Suppressor macrophage treated with lipopolysaccharide for 4 hours (primary cell): ENCODE measurements at regions not wholly inside any gene's neighbourhood (a gene's known extent, or its start where the extent isn't known, plus 50 kb on each side); places are given as distances from the start of the nearest gene placed in this dataset.

Experiments used
- DNase-seq: peaks from one replicate; pipeline ENCODE4 v3.0.0-alpha.2; 2020

DNA sequence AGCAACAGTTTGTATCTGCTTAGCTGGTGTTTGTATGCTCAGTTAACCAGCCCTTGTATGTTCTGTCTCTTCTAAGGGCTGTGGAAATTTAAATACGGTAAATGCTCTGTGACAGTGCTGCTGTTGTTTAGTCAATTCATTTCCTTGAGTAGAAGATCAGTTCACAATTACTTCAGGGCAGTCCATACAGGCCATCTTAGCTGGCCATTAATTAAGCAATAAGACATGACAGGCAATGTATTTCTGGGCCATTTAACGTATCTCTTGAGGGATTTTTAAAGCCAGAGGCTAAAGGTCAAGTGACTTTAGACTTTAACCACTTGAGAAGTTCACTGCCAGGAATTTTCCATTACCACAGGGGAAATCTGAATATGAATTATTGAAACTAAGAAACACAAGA lies 351.8 kb downstream of the ZIC1 start:
- no peak for DNase-seq

DNA sequence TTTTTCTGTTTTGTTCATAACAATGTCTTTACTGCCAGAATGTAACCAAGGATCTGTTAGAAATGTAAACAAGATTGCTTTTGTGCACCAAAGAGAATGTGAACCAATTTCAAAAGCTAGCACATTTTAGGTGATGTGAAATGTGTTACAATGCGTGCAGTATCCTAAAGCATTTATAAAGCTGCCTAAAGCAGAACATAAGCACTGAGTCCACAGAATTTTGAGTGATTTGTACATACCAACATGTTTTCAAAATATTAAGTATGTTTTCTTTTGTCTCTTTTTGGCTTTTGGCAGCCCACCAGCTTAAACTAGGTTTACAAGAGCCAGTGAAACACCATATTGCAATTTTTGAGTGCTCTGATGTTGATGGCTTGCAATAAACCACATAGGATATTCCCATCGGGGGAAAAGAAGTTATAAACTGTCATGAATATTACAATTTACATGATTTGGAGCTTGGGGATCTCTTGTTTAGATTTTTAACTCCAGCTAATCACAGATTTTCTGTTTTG lies 364.0 kb downstream of the ZIC1 start:
- DNase-seq, result no peak

DNA sequence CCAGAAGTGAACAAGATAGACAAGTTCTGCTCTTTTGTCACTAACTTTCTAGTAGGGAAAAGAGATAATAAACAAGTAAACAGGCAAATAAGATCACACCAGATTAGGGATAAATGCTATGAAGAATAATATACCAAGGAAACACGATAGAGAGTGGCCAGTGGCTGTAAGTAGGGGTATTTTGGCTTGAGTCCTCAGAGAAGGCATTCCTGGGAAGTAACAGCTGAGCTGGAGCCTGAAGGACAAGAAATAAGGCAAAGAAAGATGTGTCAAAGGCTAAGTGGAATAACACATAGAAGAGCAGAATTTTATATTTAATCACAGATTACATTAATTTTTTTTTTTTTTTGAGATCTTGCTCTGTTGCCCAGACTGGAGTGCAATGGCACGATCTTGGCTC lies 366.2 kb downstream of the ZIC1 start:
- no peak for DNase-seq

DNA sequence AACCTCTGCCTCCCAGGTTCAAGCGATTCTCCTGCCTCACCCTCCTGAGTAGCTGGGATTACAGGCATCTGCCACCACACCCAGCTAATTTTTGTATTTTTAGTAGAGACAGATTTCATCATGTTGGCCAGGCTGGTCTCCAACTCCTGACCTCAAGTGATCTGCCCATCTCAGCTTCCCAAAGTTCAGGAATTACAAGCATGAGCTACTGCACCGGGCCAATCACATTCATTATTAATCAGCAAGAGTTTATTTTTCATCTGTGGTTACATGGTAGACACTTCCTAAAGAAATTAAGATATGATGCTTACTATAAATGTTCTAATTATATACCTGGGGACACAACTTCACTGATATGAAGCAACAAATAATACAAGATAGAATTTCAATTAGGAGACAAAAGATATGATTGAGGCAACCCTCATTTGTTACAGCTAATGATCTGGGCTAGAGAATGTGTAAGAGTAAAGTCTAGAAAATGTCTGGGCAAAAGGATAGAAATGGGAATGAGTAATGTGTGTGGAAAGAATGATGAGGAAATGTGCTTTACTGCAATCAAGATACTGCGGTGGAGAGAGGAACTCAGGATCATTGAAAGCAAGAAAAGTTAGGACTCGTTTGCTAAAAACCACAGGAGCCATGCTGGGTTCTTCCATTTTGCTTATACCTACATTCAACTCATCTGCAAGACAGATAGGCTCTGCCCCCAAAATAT lies 366.8 kb downstream of the ZIC1 start:
- DNase-seq, result no peak

DNA sequence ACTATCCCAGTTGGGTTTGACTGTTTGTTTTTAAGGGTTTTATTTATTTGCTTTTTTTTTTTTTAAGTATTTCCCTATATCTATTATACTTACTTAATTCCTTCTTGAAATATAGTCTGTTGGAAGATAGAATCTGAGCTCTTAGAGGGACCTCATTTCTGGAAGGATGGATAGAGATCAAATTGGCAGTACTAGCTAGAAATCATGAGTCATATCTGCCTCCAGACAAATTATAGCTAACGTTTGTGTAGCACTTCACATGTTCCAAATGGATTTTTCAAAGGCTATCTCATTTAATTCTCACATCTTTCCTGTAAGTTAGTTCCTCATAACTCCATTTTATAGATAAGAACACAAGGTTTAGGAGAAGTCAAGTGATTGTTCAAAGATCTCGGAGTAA lies 384.7 kb downstream of the ZIC1 start:
- DNase-seq, result no peak

DNA sequence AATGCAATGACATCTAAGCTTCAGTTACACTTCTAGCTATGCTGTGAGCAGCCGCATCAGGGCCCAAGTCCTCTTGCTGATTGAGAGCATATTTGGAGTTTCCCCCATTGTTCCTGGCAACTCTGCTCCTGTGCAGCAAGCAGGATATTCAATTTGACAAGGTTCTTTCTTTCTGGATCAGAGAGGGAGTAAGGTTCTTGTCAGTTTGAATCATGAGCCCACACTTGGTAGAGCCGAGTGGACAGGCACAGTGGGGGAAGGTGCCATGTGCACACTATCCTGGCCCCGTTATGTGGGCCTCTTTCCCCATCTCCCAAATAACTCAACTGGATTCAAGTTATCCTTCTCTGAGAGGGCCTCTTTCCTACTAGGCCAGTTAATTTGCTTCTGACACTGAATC lies 385.4 kb downstream of the ZIC1 start:
- no peak for DNase-seq

DNA sequence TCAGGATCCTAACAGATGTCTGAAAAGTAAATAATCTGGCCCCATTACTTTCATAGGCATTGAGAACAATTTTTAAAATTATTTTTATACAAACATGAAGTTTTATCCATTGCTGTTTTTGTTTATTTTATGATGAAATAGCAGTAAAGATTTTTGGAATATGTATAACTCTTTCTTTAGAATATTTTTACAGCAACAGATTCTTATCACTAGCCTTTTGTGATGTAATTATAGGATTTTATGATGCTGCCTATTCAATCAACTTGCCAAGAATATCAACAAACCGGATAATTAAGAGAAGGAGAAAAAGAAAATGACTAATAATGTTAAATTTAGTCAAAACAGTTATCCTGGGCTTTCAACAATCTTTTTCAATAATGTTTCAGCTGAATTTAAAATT lies 386.3 kb downstream of the ZIC1 start:
- no peak for DNase-seq

DNA sequence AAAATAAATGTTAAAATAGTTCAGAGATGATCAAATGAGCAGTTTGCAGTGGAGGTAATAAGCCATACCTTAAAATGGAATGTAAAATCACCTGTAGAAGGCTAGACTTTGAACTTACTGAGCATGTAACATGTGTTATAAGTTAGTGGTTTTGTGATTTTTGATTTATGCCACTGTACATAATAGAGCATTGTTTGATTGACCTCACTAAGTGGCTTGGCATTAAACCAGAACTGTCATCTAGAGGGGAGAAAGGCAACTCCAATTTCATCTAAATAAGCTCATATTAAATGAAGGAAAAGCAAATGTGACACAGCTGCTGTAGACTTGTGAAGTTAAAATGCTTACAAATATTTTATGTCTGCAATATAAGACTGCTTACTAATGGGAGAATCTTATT lies 387.9 kb downstream of the ZIC1 start:
- no peak for DNase-seq

DNA sequence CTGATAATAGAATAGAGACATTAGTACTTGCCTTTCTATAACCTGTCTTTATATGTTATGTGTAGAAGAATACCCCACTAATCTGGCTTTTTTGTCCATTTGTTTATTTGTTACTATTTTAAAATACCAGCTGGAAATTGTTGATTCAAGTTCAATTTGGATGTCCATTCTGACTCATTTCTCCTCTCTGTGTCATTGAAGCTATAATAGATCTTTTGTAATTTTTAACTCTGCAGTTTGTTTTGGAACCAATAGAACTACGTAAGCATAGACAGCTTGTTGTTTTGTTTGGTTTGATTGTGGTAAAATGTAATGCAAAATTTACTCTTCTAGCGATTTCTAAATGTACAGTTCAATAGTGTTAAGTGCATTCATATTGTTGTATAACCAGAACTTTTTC lies 390.4 kb downstream of the ZIC1 start:
- no peak for DNase-seq

DNA sequence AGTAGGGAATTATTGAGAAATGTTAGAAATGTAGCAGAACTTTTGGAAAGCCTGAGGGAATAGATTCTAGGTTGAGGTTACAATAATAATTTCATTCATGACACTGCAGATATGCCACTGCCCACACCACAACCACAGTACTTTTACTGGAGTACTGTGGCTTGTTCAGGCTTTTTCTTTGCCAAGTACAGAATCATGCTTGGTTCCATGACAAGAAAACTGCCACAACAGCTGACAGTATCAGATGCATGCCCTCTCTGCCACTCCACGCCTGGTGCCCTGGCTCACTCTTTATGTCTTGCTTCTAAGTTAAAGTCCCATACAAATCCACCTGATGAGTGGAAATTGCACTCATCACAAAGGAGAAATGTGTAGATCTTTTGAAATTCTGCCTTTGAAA lies 398.6 kb downstream of the ZIC1 start:
- DNase-seq, result no peak

DNA sequence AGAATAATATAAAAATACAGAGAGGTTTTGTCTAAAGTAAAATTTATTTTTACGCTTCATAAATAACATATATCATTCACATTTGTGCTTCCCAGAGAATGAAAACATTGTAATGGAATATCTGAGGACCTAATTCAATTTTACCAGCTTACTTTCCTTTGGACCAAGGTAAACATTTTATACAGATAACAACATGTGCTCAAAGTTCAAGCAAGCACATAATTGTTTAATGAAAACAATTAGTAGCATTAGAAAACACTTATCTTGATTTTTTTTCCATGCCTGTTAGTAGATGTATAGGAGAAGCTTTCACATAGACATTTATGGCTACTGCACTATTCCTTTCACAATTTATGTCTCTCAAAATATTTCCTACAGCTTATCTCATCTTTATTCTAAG lies 400.0 kb downstream of the ZIC1 start:
- no peak for DNase-seq

DNA sequence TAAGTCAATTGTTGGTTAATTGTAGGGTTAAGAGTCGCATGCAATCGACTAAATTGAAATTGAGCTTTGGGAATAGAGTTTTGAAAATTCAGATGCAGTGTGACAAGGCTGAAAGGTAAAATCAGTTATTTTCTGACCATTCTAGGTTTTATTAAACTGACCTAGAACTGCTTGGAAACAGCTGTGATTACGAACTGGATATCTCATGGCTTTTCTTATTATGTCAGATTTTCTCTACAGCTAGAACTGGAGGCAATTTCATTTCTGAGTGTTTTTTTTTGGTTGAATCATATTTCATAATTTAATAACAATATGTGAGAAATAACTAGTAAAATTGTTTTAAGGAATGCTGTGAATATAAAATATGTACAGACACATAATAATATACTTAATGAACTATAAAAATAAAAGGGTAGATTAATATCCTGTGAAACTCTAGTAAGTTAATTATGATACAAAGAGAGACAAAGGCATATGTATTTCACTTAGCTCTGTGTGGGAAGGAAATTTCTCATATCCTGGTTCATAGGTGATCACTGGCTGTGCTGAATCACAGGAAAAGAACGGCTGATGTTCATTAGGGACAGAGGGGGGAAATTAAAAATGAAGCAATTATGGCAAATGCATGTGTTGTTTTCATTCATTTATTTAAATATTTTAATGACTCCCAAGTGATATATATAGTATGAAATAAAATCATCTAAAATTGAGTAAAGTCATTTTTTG lies 403.2 kb downstream of the ZIC1 start:
- no peak for DNase-seq

DNA sequence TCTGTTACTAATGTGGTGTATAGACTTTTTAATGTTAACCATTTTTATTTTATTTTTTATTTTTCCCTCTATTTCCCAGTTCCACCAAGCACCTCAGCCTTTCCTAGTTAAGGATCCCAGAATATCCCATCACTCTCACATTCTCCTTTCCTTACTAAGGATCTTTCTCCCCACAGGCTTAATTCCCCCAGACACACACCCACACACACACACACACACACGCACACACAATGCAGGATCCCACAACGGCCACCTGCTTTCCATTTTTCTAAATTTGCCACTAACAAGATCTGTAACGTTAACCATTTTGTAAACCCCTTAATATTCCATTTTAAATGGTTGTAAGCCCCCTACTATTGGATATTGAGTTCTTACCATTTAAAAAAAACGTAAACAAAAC lies 404.1 kb downstream of the ZIC1 start:
- no peak for DNase-seq

DNA sequence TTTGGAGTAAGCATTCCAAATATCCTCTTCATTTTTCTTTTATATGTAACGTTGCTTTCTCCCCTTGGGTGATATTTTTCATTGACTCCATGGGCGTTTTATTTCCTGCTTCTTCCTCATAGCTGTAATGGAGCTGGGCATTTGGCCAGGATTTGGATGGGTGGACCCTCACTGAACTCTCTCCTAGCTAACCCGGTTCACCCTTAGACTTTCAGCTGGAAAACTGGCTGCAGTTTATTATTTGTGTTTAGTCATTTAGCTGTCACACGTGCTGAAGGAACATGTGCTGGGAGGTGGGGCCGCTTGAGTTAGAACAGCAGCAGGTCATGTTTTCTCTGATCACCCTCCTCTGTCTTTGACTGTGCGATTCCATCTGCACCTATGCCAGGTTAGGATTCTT lies 407.6 kb downstream of the ZIC1 start:
- DNase-seq, result no peak

DNA sequence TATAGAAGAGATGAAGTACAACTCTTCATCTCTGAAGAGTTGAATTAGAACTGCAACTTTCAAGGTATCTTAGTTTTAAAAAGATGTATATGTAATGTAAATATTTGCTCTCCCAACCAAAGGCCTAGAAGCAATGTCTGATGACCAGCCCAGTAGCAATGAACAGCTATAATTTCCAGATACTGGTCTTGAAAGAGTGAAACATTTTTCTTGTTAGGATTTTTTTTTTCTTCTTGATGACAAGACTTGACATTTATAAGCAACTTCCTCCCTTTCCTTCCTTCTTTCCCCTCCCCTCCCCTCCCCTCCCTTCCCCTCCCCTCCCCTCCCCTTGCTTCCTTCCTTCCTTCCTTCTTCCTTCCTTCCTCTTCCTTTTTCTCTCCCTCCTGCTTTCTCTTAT lies 423.4 kb downstream of the ZIC1 start:
- no peak for DNase-seq

DNA sequence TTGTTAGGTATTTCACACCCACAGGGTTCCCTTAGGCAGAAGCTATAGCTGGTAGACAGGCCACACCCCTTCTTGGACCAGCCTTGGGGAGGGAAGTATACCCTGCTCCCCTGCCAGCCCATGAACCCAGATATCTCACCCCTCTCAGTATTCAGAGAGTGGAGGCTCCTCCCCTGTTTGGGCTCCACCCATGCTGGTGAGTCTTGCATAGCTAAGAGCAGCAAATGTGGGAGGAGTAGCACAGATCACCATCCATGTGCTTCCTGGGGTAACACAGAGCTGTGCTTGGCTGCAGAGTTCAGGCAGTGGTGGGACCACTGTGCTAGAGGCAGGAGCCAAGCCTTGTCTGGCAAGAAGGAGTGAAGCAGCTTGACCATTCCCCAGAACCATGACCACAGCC lies 427.2 kb downstream of the ZIC1 start:
- no peak for DNase-seq

DNA sequence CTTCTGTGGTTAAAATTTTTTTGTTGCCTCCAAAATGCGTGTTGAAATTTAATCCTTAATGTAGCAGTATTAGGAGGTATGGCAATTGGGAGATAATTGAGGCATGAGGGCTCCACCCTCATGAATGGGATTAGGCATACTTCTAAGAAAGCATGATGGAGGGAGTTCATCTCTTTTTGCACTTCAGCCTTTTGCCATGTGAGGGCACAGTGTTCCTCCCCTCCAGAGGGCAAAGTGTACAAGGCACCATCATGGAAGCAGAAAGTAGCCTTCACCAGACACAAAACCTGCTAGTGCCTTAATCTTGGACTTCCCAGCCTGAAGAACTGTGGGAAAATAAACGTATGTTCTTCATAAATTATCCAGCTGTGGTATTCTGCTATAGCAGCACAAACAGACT lies 429.5 kb downstream of the ZIC1 start:
- DNase-seq, result no peak

DNA sequence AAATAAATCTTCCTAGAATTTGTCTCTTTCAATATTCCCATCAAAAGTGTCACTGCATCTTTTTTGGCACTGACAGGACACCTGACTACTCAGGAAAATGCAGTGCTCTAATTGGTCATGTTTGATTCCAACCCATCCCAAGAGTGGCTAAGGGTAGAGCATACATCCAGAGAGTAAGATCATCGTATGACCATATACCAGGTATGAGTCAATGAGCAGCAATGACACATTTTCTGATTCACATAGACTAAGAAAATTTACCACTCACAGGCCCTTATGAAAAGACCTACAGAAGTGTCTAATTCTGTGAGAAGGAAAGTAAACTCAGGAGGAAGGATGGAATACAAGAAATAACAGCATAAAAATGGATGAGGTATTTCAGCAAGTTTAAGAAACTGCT lies 434.2 kb downstream of the ZIC1 start:
- no peak for DNase-seq

DNA sequence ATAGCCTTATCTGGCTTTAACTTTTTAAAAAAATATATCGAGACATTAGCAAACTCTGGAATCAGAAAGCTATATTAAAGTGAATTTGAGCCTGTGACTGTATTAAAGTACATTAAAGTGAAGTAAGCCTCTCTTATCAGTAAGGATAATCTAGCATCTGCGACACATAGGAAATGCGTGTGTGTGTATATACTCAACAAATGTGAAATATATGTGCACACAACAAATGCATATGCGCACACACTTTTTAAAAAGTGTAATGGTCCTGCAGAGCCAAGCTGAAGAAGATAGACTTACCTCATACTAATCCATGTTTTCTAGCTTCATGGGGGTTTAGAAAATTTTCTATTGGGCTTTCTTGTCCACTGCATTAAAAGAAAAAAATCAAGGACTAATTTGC lies 437.1 kb downstream of the ZIC1 start:
- no peak for DNase-seq

DNA sequence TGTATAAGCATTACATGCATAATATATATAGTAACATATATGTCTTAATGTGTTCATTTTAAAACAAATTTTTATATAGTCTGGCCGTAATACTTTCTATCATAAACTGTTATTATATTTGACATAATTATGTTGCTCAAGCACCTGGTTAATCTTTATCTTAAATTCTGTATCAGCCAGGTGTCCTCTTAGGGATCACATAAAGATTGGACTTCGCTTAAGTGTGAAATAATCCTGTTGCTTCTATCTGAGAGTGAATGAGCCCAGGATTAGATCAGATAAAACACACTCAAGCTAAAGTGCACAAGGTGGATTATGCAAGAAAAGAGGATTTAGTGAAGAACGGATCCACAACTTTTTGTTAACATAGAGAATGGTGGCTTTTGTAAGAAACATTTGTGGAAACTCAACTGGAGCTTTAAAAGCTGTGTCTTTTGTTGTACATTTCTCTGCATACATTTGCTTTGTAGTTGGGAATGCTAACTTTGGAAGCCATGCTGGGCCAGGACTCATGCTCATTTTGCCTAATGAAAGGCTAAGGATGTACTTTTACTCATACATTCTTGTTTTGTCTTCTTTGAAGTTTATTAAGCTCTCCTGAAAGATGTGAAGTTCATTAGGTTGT lies 437.8 kb downstream of the ZIC1 start:
- no peak for DNase-seq

DNA sequence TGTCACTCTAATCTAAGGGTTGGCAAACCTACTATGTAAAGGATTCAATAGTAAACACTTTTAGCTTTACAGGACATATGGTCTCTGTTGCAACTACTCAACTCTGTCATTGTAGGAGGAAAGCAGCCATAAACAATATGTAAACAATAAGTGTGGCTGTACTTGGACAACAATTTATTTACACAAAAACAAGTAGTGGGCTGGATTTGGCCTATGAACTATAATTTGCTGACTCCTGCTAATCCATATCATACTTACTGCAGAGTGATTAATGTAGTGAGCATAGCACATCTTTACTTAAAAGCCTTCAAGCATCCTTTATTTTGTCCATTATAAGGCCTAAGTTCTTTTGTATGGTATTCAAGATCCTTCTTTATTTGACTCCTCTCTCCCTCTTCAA lies 441.9 kb downstream of the ZIC1 start:
- DNase-seq, result no peak

DNA sequence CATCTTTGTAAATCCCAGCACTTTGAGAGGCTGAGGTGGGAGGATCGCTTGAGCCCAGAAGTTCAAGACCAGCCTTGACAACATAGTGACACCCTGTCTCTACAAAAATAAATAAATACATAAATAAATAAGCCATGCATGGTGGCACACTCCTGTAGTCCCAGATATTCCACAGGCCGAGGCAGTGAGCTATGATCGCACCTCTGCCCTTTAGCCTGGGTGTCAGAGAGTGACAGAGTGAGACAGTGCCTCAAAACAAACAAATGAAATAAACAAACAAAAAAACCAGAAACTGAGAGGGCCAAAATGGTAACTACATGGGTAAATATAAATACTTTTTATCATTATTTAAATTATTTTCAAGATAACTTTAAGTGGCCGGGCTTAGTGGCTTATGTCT lies 445.4 kb downstream of the ZIC1 start:
- no peak for DNase-seq

DNA sequence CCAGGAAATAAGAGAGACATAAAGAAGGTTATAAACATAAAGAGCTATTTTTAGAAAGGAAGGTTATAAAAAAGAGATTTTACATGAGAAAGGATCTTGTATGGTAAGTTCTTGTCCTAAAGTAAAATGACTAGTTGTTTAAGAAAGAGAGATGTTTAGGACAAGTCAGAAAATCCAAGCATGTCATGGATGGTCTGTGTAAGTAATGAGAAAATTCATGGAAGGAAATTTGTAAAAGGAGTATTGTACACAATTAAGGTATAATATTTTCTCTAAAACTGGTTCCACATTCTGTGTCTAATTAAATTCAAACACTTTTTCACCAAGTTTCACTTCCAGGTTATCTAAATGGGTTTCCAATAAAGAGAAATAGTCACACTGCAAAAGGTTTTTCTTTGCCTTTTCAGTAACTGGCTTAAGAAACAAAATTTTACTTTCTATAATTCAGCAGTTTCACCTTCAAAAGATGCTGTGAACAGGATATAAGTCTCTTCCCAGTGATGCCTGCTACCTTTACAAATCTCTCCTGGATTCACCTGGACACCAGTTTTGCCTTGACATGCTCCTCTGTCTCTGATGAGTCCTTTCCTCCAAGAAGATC lies 455.7 kb downstream of the ZIC1 start:
- no peak for DNase-seq

DNA sequence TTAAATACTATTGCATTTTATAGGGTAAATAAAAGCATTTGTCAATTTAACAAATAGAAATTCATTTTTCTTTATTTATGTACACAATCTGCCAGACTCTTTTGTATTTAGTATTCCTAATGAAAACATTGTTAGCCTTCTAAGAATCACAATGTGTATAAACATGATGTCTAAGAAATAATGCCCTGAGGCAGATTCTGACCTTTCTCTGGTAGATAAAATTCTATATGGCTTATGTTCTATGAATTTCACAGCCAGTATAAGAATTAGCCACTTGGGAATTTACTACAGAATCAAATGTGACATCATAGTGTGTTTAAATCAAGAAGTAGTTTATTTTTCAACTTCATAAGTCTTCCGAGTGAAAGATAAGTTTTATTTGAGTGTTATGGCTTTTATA lies 457.4 kb downstream of the ZIC1 start:
- DNase-seq, result no peak
